ENCODE measurements at regions not wholly inside any gene's neighbourhood (a gene's known extent, or its start where the extent isn't known, plus 50 kb on each side); places are given as distances from the start of the nearest gene placed in this dataset.
"Not testable (repeated sequence)": the region's sequence is repeated elsewhere in the genome, so short reads cannot be mapped to it uniquely, and the experiment has no call there.

- not testable (repeated sequence) for TF ChIP-seq CTCF (conservative IDR thresholded peaks at IDR 0.05 in 1 of 2, IDR thresholded peaks at IDR 0.05 in 1 of 2; ENCODE audit: extremely low read depth in 1 of 2, insufficient read depth in 1 of 2, low read depth in 1 of 2, low read length in 2 of 2); EZH2 (IDR thresholded peaks at IDR 0.05; ENCODE audit: borderline replicate concordance, low read length)
These were observed 78.4 kb upstream of the AMN1 start for GRCh38 chr12:31807081-31807772.

Measured in mammary epithelial cell (primary cell).